ENCODE measurements at regions not wholly inside any gene's neighbourhood (a gene's known extent, or its start where the extent isn't known, plus 50 kb on each side); places are given as distances from the start of the nearest gene placed in this dataset.
A peak's percentile ranks its signal among the peaks of the same experiment; 100 is the strongest.

DNA sequence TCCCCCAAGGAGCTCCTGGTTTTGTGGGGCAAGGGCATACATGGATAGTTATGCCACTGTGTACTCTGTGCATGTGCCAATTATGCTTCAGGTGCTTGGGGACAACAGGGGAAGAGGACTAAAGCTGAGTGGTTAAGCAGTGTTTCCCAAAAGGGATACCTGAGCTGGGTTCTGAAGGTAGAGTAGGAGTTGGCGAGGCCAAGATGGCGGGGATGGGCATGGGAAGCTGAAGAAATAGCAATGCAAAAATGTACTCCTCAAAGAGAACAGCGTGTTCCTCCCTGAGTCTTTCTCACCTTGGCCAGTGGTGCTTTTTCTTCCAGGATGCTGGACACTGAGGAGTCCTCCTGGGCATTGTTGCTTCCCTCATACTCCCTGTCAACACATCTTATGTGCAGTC is 90.0 kb upstream of the LARGE1 start:
- DNase-seq (ENCODE audit: extremely low spot score), result peak; percentile 78
- Histone ChIP-seq H3K27me3 (no peaks in the 10 kb centered on the region), H3K36me3 (no peaks in the 10 kb centered on the region), H3K27ac (replicated peaks in 1 of 4) (no peak overlapping the region), H3K9me3 (peaks cover 0 to 22% (median 18%) of the 10 kb centered on the region in 4 donors), H3K4me3 (no peak overlapping the region), H3K4me1 (no peaks in the 10 kb centered on the region)
- intact Hi-C loops (cut with DNase I), result no loop called here
- 84% methylated on average over 3 of the region's 3 CpGs for WGBS
- TF ChIP-seq POLR2AphosphoS5 (IDR thresholded peaks at IDR 0.05), result no peak
- TF ChIP-seq POLR2A (IDR thresholded peaks at IDR 0.05; ENCODE audit: low read depth), result no peak
- TF ChIP-seq EP300 (IDR thresholded peaks at IDR 0.05), result no peak
- TF ChIP-seq, protein P1, sequence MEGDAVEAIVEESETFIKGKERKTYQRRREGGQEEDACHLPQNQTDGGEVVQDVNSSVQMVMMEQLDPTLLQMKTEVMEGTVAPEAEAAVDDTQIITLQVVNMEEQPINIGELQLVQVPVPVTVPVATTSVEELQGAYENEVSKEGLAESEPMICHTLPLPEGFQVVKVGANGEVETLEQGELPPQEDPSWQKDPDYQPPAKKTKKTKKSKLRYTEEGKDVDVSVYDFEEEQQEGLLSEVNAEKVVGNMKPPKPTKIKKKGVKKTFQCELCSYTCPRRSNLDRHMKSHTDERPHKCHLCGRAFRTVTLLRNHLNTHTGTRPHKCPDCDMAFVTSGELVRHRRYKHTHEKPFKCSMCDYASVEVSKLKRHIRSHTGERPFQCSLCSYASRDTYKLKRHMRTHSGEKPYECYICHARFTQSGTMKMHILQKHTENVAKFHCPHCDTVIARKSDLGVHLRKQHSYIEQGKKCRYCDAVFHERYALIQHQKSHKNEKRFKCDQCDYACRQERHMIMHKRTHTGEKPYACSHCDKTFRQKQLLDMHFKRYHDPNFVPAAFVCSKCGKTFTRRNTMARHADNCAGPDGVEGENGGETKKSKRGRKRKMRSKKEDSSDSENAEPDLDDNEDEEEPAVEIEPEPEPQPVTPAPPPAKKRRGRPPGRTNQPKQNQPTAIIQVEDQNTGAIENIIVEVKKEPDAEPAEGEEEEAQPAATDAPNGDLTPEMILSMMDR (IDR thresholded peaks at IDR 0.05), result no peak

DNA sequence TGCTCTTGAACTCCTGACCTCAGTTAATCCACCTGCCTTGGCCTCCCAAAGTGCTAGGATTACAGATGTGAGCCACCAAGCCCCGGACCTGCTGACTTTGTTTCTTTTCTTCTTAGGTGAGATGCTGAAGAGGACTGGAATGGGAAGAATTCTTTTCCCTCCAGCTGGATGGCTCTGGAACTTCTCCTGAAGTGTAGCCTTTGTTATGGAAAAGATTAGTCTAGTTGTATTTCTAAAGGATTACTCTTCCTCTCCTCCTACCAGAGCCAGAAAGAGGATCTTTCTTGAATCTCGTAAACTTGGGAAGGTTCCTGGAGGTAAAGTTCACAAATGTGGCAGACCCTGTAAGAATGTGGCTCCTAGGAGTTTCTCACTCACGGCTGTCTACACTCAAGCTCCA is 95.4 kb upstream of the LARGE1 start:
- H3K27ac ChIP-seq (replicated peaks in 1 of 4), result no peak overlapping the region
- H3K9me3 ChIP-seq, result peaks cover 0 to 27% (median 23%) of the 10 kb centered on the region in 4 donors
- DNase-seq (ENCODE audit: extremely low spot score), result peak; percentile 21
- 82% methylated on average over 3 of the region's 3 CpGs for WGBS
- no peaks in the 10 kb centered on the region for H3K4me1 ChIP-seq
- no peaks in the 10 kb centered on the region for H3K27me3 ChIP-seq
- H3K36me3 ChIP-seq, result no peaks in the 10 kb centered on the region
- intact Hi-C loops (cut with DNase I), result no loop called here
- TF ChIP-seq POLR2AphosphoS5 (IDR thresholded peaks at IDR 0.05), result no peak
- no peak for TF ChIP-seq EP300 (IDR thresholded peaks at IDR 0.05)
- no peak for TF ChIP-seq POLR2A (IDR thresholded peaks at IDR 0.05; ENCODE audit: low read depth)
- TF ChIP-seq, protein P1 (IDR thresholded peaks at IDR 0.05), result no peak
- no peak overlapping the region for H3K4me3 ChIP-seq

DNA sequence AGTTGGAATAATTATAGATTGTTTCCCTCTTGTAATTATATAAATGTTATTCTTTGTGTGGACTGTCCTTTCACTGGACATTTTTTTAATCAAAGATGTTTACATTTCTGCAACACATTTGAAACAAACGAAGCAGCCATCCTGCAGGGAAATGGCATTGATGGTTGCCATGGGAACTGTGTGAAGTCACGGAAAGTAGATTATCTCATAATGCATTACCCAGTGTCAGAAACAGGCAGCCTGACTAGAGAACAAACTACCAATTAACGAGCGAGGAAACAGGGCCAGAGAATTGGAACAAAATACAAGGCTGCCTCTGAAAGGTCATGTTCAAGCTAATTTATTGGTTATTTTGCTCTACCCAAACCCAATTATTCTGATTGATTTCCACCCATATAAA is 96.9 kb upstream of the LARGE1 start:
- Histone ChIP-seq H3K27ac (replicated peaks in 1 of 4) (no peak overlapping the region), H3K9me3 (peaks cover 0 to 27% (median 23%) of the 10 kb centered on the region in 4 donors), H3K4me1 (no peaks in the 10 kb centered on the region), H3K36me3 (no peaks in the 10 kb centered on the region), H3K27me3 (no peaks in the 10 kb centered on the region), H3K4me3 (no peak overlapping the region)
- TF ChIP-seq EP300 (IDR thresholded peaks at IDR 0.05), result no peak
- no peak for TF ChIP-seq POLR2AphosphoS5 (IDR thresholded peaks at IDR 0.05)
- TF ChIP-seq, protein P1 (IDR thresholded peaks at IDR 0.05), result no peak
- no peak for TF ChIP-seq POLR2A (IDR thresholded peaks at IDR 0.05; ENCODE audit: low read depth)
- no peak for DNase-seq (ENCODE audit: extremely low spot score)
- intact Hi-C loops (cut with DNase I), result no loop called here
- 38% methylated on average over 4 of the region's 4 CpGs for WGBS

DNA sequence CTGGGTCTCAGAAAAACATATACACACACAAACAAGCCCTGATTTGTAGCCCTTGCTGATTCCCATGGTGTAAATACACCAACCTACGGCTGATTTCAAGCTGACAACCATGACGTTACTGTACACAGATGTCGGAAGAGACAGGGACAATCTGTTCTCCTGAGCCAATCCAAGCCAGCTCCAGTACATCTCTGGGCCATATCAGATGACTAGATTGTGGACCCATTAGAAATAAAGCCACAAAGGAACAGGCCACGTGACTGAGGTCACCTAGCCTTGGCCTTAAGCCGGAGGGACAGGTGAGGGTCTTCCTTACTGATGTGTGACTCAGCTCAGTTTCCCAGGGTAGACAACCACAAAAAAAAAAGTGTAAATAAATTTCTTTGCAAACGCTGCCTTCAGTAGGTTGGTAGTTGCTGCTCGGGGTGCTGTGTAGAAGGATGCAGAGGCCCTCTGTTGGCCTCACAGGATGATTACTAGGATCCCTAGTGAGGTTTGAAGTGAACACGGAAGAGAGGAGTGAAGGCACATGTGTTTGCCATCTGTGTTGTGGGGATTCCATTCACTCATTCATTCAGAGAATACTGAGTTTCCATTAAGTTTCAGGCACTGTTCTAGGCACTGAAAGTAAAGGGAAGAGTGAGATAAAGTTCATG is 99.0 kb upstream of the LARGE1 start:
- 67% methylated on average over 7 of the region's 8 CpGs for WGBS
- intact Hi-C loops (cut with DNase I), result no loop called here

More for the DNA sequence above, 99.0 kb upstream of the LARGE1 start:
- Histone ChIP-seq H3K9me3 (peaks cover 0 to 15% (median 13%) of the 10 kb centered on the region in 4 donors), H3K36me3 (no peaks in the 10 kb centered on the region), H3K27me3 (no peaks in the 10 kb centered on the region), H3K4me3 (no peak overlapping the region), H3K4me1 (no peaks in the 10 kb centered on the region), H3K27ac (replicated peaks in 1 of 4) (no peak overlapping the region)
- DNase-seq (ENCODE audit: extremely low spot score), result peak; percentile 26
- no peak for TF ChIP-seq POLR2AphosphoS5 (IDR thresholded peaks at IDR 0.05)
- TF ChIP-seq, protein P1 (IDR thresholded peaks at IDR 0.05), result no peak
- no peak for TF ChIP-seq POLR2A (IDR thresholded peaks at IDR 0.05; ENCODE audit: low read depth)
- no peak for TF ChIP-seq EP300 (IDR thresholded peaks at IDR 0.05)
